Ascending aorta (tissue), 2 donors: ENCODE measurements at regions not wholly inside any gene's neighbourhood (a gene's known extent, or its start where the extent isn't known, plus 50 kb on each side); places are given as distances from the start of the nearest gene placed in this dataset.

Experiments
- DNase-seq, 2 donors: peaks; one replicate each; pipeline ENCODE4 v3.0.0-alpha.2; 2019; ENCODE audit warnings: low spot score in 2 of 2
- H3K27ac ChIP-seq, 2 donors: fragments of 200-600 bp; sonication (generic); one replicate each; pipeline ENCODE4 v1.5.1; 2016 to 2017; ENCODE audit warnings: mild to moderate bottlenecking in 1 of 2
- H3K27me3 ChIP-seq: fragments of 200-600 bp; sonication (generic); one replicate; pipeline ENCODE4 v1.5.1; 2017
- H3K36me3 ChIP-seq, 2 donors: fragments of 200-600 bp; sonication (generic); one replicate each; pipeline ENCODE4 v1.5.1; 2016
- H3K4me1 ChIP-seq, 2 donors: fragments of 200-600 bp; sonication (generic); one replicate each; pipeline ENCODE4 v1.5.1; 2016 to 2017; ENCODE audit warnings: mild to moderate bottlenecking in 1 of 2
- H3K4me3 ChIP-seq, 2 donors: fragments of 200-600 bp; sonication (generic); one replicate each; pipeline ENCODE4 v1.5.1; 2016 to 2017; ENCODE audit warnings: mild to moderate bottlenecking in 1 of 2
- H3K9me3 ChIP-seq, 2 donors: fragments of 200-600 bp; sonication (generic); one replicate each; pipeline ENCODE4 v1.5.1; 2016
- CTCF ChIP-seq, 3 experiments: fragments of 200-600 bp in 2 of 3; fragments of 450-650 bp in 1 of 3; sonication (generic) in 2 of 3; IDR thresholded peaks; one replicate each; pipeline ENCODE4 v1.5.1; 2016 to 2019; ENCODE audit warnings: antibody characterized with exemption in 3 of 3, mild to moderate bottlenecking in 1 of 3, moderate library complexity in 1 of 3
- intact Hi-C: fragments of 100-400 bp; cut with DNase I; formaldehyde crosslinking; loops from one replicate; pipeline ENCODE4 v1.15.1; 2023

GRCh38 chr18:38397094-38397493 is 831.5 kb upstream of the CELF4 start:
- Histone ChIP-seq H3K27me3 (no peaks in the 10 kb centered on the region), H3K4me3 (no peak overlapping the region), H3K36me3 (no peaks in the 10 kb centered on the region), H3K9me3 (no peaks in the 10 kb centered on the region), H3K4me1 (no peaks in the 10 kb centered on the region), H3K27ac (no peak overlapping the region)
- intact Hi-C loops, result no loop called here
- no peak for TF ChIP-seq CTCF (IDR thresholded peaks at IDR 0.05)
- DNase-seq, result no peak

GRCh38 chr18:38386146-38386545 is 820.5 kb upstream of the CELF4 start:
- H3K27ac ChIP-seq, result no peak overlapping the region
- no peaks in the 10 kb centered on the region for H3K4me1 ChIP-seq
- intact Hi-C loops, result no loop called here
- no peak for TF ChIP-seq CTCF (IDR thresholded peaks at IDR 0.05)
- no peaks in the 10 kb centered on the region for H3K9me3 ChIP-seq
- DNase-seq, result no peak
- H3K36me3 ChIP-seq, result no peaks in the 10 kb centered on the region
- H3K27me3 ChIP-seq, result no peaks in the 10 kb centered on the region
- H3K4me3 ChIP-seq, result no peak overlapping the region

DNA sequence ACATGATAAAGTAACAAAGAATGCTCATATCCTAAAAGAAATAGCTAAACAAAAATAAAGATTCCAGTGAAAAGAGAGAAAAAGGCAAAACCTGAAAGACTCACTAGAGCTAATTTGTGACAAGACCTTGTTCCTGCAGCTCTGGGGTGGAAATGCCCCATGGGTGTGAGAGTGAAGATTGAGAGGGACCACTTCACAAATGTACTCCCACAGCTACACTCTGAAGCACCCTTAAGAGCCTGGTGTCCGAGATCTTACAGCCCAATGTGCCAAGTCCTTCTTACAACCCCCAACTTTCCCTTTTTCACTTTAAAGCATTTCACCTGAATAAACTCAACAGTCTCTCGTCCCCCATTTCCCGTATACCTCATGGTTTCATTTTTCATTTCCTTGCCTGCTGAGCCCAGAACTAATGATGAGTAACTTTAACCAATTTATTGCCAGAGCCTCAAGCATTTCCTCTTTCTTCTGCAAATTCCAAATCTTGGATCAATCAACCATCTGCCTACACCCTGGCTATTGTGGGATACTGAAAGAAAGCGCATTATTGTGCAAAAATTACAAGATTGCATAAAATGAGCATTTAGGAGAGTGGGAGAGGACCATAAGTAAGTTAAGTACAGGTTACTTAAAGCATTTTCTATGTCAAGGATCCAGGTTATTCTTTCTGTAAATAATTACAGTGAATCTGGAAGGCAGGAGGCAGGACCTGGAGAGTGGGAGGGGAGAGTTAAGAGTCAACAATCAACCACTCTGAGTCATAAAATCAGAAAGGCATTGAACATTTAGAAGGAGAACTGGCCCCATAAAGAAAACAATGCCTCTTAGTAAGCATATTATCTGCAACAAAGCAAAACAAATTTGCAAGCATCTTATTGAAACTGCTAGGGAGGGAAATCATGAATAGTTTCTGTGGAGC is 804.4 kb upstream of the CELF4 start:
- Histone ChIP-seq H3K27ac (no peak overlapping the region), H3K4me1 (no peaks in the 10 kb centered on the region), H3K4me3 (no peak overlapping the region), H3K36me3 (no peaks in the 10 kb centered on the region), H3K27me3 (no peaks in the 10 kb centered on the region), H3K9me3 (no peaks in the 10 kb centered on the region)
- no peak for DNase-seq
- intact Hi-C loops, result no loop called here
- no peak for TF ChIP-seq CTCF (IDR thresholded peaks at IDR 0.05)

DNA sequence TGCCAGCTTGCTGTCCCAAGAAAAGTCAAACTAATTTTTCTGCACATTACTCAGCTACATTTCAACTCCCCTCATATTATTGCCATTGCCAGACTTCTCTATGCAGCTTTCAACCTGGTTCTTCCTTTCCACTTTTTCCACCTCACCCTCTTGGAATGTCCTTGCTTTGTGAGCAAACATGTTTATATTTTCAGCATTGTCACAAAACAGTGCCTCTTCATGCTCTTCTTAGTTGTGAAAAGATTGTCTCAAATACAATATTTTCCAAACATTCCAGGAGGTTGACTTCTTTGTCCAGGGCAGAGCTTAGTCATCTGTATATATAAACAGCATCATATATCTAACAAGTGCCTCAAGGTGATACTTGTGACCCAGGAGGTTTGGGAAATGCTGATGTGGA is 803.3 kb upstream of the CELF4 start:
- Histone ChIP-seq H3K36me3 (no peaks in the 10 kb centered on the region), H3K9me3 (no peaks in the 10 kb centered on the region), H3K27ac (no peak overlapping the region), H3K4me1 (no peaks in the 10 kb centered on the region), H3K27me3 (no peaks in the 10 kb centered on the region), H3K4me3 (no peak overlapping the region)
- DNase-seq, result no peak
- intact Hi-C loops, result no loop called here
- no peak for TF ChIP-seq CTCF (IDR thresholded peaks at IDR 0.05)

DNA sequence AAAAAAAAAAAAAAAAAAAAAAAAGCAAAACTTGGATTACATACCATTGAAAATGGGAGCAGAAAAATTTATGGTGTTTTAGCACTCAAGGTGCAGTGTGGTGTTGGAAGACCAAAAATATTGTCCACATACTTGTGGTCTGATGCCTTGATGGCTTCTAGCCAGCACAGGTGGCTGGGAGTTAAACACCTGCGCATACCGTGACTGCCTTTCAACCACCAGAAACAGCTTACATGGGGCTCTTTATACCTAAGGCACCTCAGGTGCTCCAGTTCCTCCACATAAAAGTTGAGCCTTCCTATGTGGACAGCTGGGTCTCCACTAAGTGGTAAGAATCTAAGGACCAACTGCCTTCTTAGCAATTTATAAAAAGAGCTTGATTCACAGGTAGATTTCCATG is 802.6 kb upstream of the CELF4 start:
- no peak for TF ChIP-seq CTCF (IDR thresholded peaks at IDR 0.05)
- no peaks in the 10 kb centered on the region for H3K36me3 ChIP-seq
- H3K4me3 ChIP-seq, result no peak overlapping the region
- no peaks in the 10 kb centered on the region for H3K27me3 ChIP-seq
- no peaks in the 10 kb centered on the region for H3K4me1 ChIP-seq
- H3K27ac ChIP-seq, result no peak overlapping the region
- intact Hi-C loops, result no loop called here
- DNase-seq, result no peak
- H3K9me3 ChIP-seq, result no peaks in the 10 kb centered on the region
